Liver (tissue), 8 donors: ENCODE measurements at regions not wholly inside any gene's neighbourhood (a gene's known extent, or its start where the extent isn't known, plus 50 kb on each side); places are given as distances from the start of the nearest gene placed in this dataset.

Experiments
- DNase-seq: peaks from one replicate; pipeline ENCODE4 v3.0.0-alpha.2; 2017; ENCODE audit warnings: low spot score
- H3K27ac ChIP-seq, 2 donors: one replicate each; pipeline ENCODE4 v1.7.0; 2013; ENCODE audit warnings: inconsistent platforms in 2 of 2, low read length in 2 of 2, control low read depth in 1 of 2, low read depth in 1 of 2, mild to moderate bottlenecking in 1 of 2
- H3K27me3 ChIP-seq, 4 donors: one replicate each; pipeline versions ENCODE4 v1.6.1 to v1.7.0; 2013; ENCODE audit warnings: low read length in 3 of 4, inconsistent platforms in 1 of 4, mild to moderate bottlenecking in 1 of 4, moderate library complexity in 1 of 4; ENCODE audit not compliant: control insufficient read depth in 4 of 4, insufficient read depth in 4 of 4
- H3K36me3 ChIP-seq, 4 donors: one replicate each; pipeline versions ENCODE4 v1.6.1 to v1.7.0; 2013; ENCODE audit warnings: low read length in 3 of 4, mild to moderate bottlenecking in 3 of 4, low read depth in 1 of 4, moderate library complexity in 1 of 4; ENCODE audit not compliant: control insufficient read depth in 4 of 4, insufficient read depth in 3 of 4
- H3K4me1 ChIP-seq, 4 donors: one replicate each; pipeline versions ENCODE4 v1.6.1 to v1.7.0; 2013; ENCODE audit warnings: low read length in 3 of 4, mild to moderate bottlenecking in 3 of 4, moderate library complexity in 1 of 4; ENCODE audit not compliant: control insufficient read depth in 4 of 4, insufficient read depth in 4 of 4
- H3K4me3 ChIP-seq, 3 donors: one replicate each; pipeline versions ENCODE4 v1.6.1 to v1.7.0; 2013; ENCODE audit warnings: low read length in 3 of 3, control low read depth in 1 of 3, low read depth in 1 of 3, mild to moderate bottlenecking in 1 of 3
- H3K9ac ChIP-seq, 2 donors: one replicate each; pipeline ENCODE4 v1.7.0; 2013; ENCODE audit warnings: low read length in 2 of 2, mild to moderate bottlenecking in 2 of 2, moderate library complexity in 2 of 2, control low read depth in 1 of 2, low read depth in 1 of 2
- H3K9me3 ChIP-seq, 4 donors: one replicate each; pipeline versions ENCODE4 v1.6.1 to v1.7.0; 2013; ENCODE audit warnings: low read length in 3 of 4; ENCODE audit not compliant: control insufficient read depth in 4 of 4
- EGR1 ChIP-seq, 2 donors: IDR thresholded peaks; 2 replicates each; pipeline ENCODE4 v1.6.1; 2016 to 2018; ENCODE audit warnings: antibody characterized with exemption in 2 of 2, low read depth in 2 of 2
- FOXA1 ChIP-seq: IDR thresholded peaks from 2 replicates; pipeline ENCODE4 v1.6.1; 2016; ENCODE audit warnings: antibody characterized with exemption
- FOXA2 ChIP-seq: IDR thresholded peaks from 2 replicates; pipeline ENCODE4 v1.6.1; 2016; ENCODE audit warnings: antibody characterized with exemption
- GABPA ChIP-seq, 2 donors: IDR thresholded peaks in 1 of 2; conservative IDR thresholded peaks in 1 of 2; 2 replicates each; pipeline ENCODE4 v1.6.1; 2016; ENCODE audit warnings: antibody characterized with exemption in 2 of 2, mild to moderate bottlenecking in 1 of 2, moderate library complexity in 1 of 2
- HNF4A ChIP-seq, 2 donors: conservative IDR thresholded peaks; 2 replicates each; pipeline ENCODE4 v1.6.1; 2016; ENCODE audit warnings: antibody characterized with exemption in 2 of 2, mild to moderate bottlenecking in 2 of 2
- HNF4G ChIP-seq: IDR thresholded peaks from 2 replicates; pipeline ENCODE4 v1.6.1; 2016; ENCODE audit warnings: antibody characterized with exemption
- JUND ChIP-seq, 2 donors: IDR thresholded peaks; 2 replicates each; pipeline ENCODE4 v1.6.1; 2016; ENCODE audit warnings: antibody characterized with exemption in 2 of 2
- NR2F2 ChIP-seq: IDR thresholded peaks from 2 replicates; pipeline ENCODE4 v1.6.1; 2016; ENCODE audit warnings: antibody characterized with exemption
- RAD21 ChIP-seq, 2 donors: IDR thresholded peaks; 2 replicates each; pipeline ENCODE4 v1.6.1; 2016; ENCODE audit warnings: antibody characterized with exemption in 2 of 2, mild to moderate bottlenecking in 2 of 2
- RXRA ChIP-seq, 2 donors: IDR thresholded peaks; 2 replicates each; pipeline ENCODE4 v1.6.1; 2017 to 2018; ENCODE audit warnings: antibody characterized with exemption in 2 of 2, mild to moderate bottlenecking in 1 of 2
- SP1 ChIP-seq: IDR thresholded peaks from 2 replicates; pipeline ENCODE4 v1.6.1; 2018; ENCODE audit warnings: antibody characterized with exemption, mild to moderate bottlenecking
- TAF1 ChIP-seq: conservative IDR thresholded peaks from 2 replicates; pipeline ENCODE4 v1.6.1; 2016; ENCODE audit warnings: antibody characterized with exemption, mild to moderate bottlenecking
- YY1 ChIP-seq: IDR thresholded peaks from 2 replicates; pipeline ENCODE4 v1.6.1; 2016; ENCODE audit warnings: antibody characterized with exemption, mild to moderate bottlenecking
- WGBS: extraction: QIAGEN DNeasy Blood & Tissue Kit; methylation state at CpG from one replicate; pipeline ENCODE4 v1.1.7; 2013; 5-methylcytosine and 5-hydroxymethylcytosine counted together
- TF ChIP-seq, protein P1 (sequence below): IDR thresholded peaks from 2 replicates; pipeline ENCODE4 v1.6.1; 2016; ENCODE audit warnings: antibody characterized with exemption, mild to moderate bottlenecking
- TF ChIP-seq, protein P2 (sequence below): IDR thresholded peaks from 2 replicates; pipeline ENCODE4 v1.6.1; 2016; ENCODE audit warnings: antibody characterized with exemption
- TF ChIP-seq, protein P3 (sequence below): IDR thresholded peaks from 2 replicates; pipeline ENCODE4 v1.6.1; 2016; ENCODE audit warnings: antibody characterized with exemption
- TF ChIP-seq, protein P4 (sequence below): IDR thresholded peaks from 2 replicates; pipeline ENCODE4 v1.6.1; 2016; ENCODE audit warnings: antibody characterized with exemption
- TF ChIP-seq, protein P5 (sequence below): fragments of 150-350 bp; IDR thresholded peaks from 2 replicates; pipeline ENCODE4 v1.5.1; 2017; ENCODE audit warnings: improper control_type of control experiment, low read depth, low read length; ENCODE audit not compliant: missing input control
- donor health status: healthy.
- donor health status: healthy.
- donor health status: healthy.
- donor health status: healthy.
- donor health status: healthy.

DNA sequence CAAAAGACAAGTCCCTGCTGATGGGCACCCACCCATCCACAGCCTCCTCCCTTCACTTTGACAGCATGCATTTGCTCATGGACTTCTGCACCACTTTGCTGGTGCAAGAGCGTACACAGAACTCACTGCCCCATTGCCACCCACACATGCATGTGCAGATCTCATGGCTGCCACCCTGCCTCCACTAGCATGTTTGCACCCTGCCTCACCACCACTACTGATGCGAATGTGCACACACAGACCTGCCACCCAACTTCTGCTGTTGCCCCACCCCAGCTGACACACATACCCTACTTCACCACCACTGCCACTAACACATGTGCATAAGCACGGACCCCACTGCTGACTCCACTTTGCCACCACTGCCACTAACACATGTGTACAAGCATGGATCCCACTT lies 64.9 kb upstream of the EYS start:
- Histone ChIP-seq H3K4me1 (no peaks in the 10 kb centered on the region), H3K9me3 (no peaks in the 10 kb centered on the region), H3K9ac (no peak overlapping the region), H3K27ac (no peak overlapping the region), H3K27me3 (no peaks in the 10 kb centered on the region), H3K36me3 (no peaks in the 10 kb centered on the region), H3K4me3 (no peak overlapping the region)
- 85% methylated on average over 3 of the region's 3 CpGs for WGBS
- no peak for DNase-seq
- TF ChIP-seq TAF1 (no peak), FOXA1 (no peak), HNF4G (no peak), FOXA2 (no peak), GABPA (IDR thresholded peaks at IDR 0.05 in 1 of 2, conservative IDR thresholded peaks at IDR 0.05 in 1 of 2) (no peak), NR2F2 (no peak), HNF4A (conservative IDR thresholded peaks at IDR 0.05) (no peak), RAD21 (IDR thresholded peaks at IDR 0.05) (no peak), YY1 (no peak), SP1 (no peak), JUND (IDR thresholded peaks at IDR 0.05) (no peak), EGR1 (IDR thresholded peaks at IDR 0.05; ENCODE audit: low read depth in 2 of 2) (no peak), RXRA (IDR thresholded peaks at IDR 0.05) (no peak)
- TF ChIP-seq, protein P1, sequence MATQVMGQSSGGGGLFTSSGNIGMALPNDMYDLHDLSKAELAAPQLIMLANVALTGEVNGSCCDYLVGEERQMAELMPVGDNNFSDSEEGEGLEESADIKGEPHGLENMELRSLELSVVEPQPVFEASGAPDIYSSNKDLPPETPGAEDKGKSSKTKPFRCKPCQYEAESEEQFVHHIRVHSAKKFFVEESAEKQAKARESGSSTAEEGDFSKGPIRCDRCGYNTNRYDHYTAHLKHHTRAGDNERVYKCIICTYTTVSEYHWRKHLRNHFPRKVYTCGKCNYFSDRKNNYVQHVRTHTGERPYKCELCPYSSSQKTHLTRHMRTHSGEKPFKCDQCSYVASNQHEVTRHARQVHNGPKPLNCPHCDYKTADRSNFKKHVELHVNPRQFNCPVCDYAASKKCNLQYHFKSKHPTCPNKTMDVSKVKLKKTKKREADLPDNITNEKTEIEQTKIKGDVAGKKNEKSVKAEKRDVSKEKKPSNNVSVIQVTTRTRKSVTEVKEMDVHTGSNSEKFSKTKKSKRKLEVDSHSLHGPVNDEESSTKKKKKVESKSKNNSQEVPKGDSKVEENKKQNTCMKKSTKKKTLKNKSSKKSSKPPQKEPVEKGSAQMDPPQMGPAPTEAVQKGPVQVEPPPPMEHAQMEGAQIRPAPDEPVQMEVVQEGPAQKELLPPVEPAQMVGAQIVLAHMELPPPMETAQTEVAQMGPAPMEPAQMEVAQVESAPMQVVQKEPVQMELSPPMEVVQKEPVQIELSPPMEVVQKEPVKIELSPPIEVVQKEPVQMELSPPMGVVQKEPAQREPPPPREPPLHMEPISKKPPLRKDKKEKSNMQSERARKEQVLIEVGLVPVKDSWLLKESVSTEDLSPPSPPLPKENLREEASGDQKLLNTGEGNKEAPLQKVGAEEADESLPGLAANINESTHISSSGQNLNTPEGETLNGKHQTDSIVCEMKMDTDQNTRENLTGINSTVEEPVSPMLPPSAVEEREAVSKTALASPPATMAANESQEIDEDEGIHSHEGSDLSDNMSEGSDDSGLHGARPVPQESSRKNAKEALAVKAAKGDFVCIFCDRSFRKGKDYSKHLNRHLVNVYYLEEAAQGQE, result no peak
- TF ChIP-seq, protein P2, sequence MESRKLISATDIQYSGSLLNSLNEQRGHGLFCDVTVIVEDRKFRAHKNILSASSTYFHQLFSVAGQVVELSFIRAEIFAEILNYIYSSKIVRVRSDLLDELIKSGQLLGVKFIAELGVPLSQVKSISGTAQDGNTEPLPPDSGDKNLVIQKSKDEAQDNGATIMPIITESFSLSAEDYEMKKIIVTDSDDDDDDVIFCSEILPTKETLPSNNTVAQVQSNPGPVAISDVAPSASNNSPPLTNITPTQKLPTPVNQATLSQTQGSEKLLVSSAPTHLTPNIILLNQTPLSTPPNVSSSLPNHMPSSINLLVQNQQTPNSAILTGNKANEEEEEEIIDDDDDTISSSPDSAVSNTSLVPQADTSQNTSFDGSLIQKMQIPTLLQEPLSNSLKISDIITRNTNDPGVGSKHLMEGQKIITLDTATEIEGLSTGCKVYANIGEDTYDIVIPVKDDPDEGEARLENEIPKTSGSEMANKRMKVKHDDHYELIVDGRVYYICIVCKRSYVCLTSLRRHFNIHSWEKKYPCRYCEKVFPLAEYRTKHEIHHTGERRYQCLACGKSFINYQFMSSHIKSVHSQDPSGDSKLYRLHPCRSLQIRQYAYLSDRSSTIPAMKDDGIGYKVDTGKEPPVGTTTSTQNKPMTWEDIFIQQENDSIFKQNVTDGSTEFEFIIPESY, result no peak
- TF ChIP-seq, protein P3, sequence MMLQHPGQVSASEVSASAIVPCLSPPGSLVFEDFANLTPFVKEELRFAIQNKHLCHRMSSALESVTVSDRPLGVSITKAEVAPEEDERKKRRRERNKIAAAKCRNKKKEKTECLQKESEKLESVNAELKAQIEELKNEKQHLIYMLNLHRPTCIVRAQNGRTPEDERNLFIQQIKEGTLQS, result no peak
- TF ChIP-seq, protein P4, sequence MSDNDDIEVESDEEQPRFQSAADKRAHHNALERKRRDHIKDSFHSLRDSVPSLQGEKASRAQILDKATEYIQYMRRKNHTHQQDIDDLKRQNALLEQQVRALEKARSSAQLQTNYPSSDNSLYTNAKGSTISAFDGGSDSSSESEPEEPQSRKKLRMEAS, result no peak
- TF ChIP-seq, protein P5, sequence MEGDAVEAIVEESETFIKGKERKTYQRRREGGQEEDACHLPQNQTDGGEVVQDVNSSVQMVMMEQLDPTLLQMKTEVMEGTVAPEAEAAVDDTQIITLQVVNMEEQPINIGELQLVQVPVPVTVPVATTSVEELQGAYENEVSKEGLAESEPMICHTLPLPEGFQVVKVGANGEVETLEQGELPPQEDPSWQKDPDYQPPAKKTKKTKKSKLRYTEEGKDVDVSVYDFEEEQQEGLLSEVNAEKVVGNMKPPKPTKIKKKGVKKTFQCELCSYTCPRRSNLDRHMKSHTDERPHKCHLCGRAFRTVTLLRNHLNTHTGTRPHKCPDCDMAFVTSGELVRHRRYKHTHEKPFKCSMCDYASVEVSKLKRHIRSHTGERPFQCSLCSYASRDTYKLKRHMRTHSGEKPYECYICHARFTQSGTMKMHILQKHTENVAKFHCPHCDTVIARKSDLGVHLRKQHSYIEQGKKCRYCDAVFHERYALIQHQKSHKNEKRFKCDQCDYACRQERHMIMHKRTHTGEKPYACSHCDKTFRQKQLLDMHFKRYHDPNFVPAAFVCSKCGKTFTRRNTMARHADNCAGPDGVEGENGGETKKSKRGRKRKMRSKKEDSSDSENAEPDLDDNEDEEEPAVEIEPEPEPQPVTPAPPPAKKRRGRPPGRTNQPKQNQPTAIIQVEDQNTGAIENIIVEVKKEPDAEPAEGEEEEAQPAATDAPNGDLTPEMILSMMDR, result no peak

DNA sequence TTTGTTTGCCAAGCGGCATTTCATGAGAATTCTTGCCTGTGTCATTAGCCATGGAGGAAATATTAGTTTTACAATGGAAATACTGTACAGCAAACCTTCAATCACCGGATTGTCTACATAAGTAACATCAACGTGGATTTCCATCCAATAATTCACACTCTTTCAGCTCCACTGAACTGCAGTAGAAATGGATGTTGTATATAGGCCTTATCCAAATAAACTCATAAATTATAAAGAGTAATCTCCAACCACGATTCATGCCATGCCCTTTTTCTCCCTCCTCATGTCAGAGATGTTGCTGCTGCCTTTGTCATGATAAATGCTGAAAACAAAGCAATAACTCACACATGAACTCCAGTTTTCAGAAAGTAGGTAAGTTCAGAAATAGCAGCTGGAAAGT lies 54.9 kb upstream of the EYS start:
- no peaks in the 10 kb centered on the region for H3K4me1 ChIP-seq
- TF ChIP-seq NR2F2, result no peak
- no peak for TF ChIP-seq JUND (IDR thresholded peaks at IDR 0.05)
- TF ChIP-seq HNF4A (conservative IDR thresholded peaks at IDR 0.05), result no peak
- TF ChIP-seq, protein P1, result no peak
- TF ChIP-seq FOXA2, result no peak
- no peak for TF ChIP-seq RAD21 (IDR thresholded peaks at IDR 0.05)
- WGBS, result 59% methylated on average over 4 of the region's 4 CpGs

More for the DNA sequence above, 54.9 kb upstream of the EYS start:
- Histone ChIP-seq H3K27me3 (no peaks in the 10 kb centered on the region), H3K36me3 (no peaks in the 10 kb centered on the region), H3K9me3 (no peaks in the 10 kb centered on the region), H3K4me3 (no peak overlapping the region), H3K27ac (no peak overlapping the region), H3K9ac (no peak overlapping the region)
- no peak for DNase-seq
